Neuronal stem cell (in vitro differentiated cells): ENCODE measurements at regions not wholly inside any gene's neighbourhood (a gene's known extent, or its start where the extent isn't known, plus 50 kb on each side); places are given as distances from the start of the nearest gene placed in this dataset.

Source experiments
- DNase-seq: peaks from one replicate; pipeline ENCODE4 v3.0.0-alpha.2; 2013; ENCODE audit warnings: low spot score
- H2AFZ ChIP-seq: one replicate; pipeline ENCODE4 v1.6.1; 2013; ENCODE audit warnings: mild to moderate bottlenecking, low read length, inconsistent platforms
- H2AK5ac ChIP-seq: 2 replicates; pipeline ENCODE4 v1.6.1; 2013; ENCODE audit warnings: low read depth, mild to moderate bottlenecking, inconsistent platforms, low read length, moderate library complexity, mixed read lengths
- H2BK120ac ChIP-seq: 2 replicates; pipeline ENCODE4 v1.6.1; 2013; ENCODE audit warnings: low read depth, mild to moderate bottlenecking, inconsistent platforms, low read length, moderate library complexity, mixed read lengths
- H2BK12ac ChIP-seq: one replicate; pipeline ENCODE4 v1.6.1; 2013; ENCODE audit warnings: low read length, inconsistent platforms
- H2BK15ac ChIP-seq: 2 replicates; pipeline ENCODE4 v1.6.1; 2013; ENCODE audit warnings: mild to moderate bottlenecking, low read length, inconsistent platforms, mixed read lengths
- H2BK5ac ChIP-seq: one replicate; pipeline ENCODE4 v1.6.1; 2013; ENCODE audit warnings: inconsistent platforms, mild to moderate bottlenecking, low read length, moderate library complexity
- H3K14ac ChIP-seq: one replicate; pipeline ENCODE4 v1.6.1; 2013; ENCODE audit warnings: low read length, inconsistent platforms
- H3K18ac ChIP-seq: 2 replicates; pipeline ENCODE4 v1.6.1; 2013; ENCODE audit warnings: low read length, inconsistent platforms
- H3K23ac ChIP-seq: 2 replicates; pipeline ENCODE4 v1.6.1; 2013; ENCODE audit warnings: low read depth, mild to moderate bottlenecking, mixed read lengths, low read length, inconsistent platforms; ENCODE audit not compliant: poor library complexity
- H3K27ac ChIP-seq: replicated peaks from 3 replicates; pipeline ENCODE4 v1.5.1; 2013; ENCODE audit warnings: low read length, inconsistent platforms
- H3K27me3 ChIP-seq, 3 experiments: 2 replicates each; pipeline ENCODE4 v1.6.1; 2013; ENCODE audit warnings: low read length in 3 of 3, mild to moderate bottlenecking in 2 of 3, inconsistent platforms in 1 of 3, low read depth in 1 of 3, mixed read lengths in 1 of 3, moderate library complexity in 1 of 3; ENCODE audit not compliant: control insufficient read depth in 3 of 3, insufficient read depth in 3 of 3
- H3K36me3 ChIP-seq, 2 donors: replicated peaks in 1 of 2; 2 replicates each; pipeline ENCODE4 v1.6.1; 2013; ENCODE audit warnings: low read length in 2 of 2; ENCODE audit not compliant: control insufficient read depth in 2 of 2, insufficient read depth in 2 of 2
- H3K4ac ChIP-seq: 2 replicates; pipeline ENCODE4 v1.6.1; 2013; ENCODE audit warnings: inconsistent platforms, mild to moderate bottlenecking, low read length, moderate library complexity
- H3K4me1 ChIP-seq, 2 donors: 1 replicate in 1 of 2; 2 replicates in 1 of 2; pipeline ENCODE4 v1.6.1; 2013; ENCODE audit warnings: low read length in 2 of 2, low read depth in 1 of 2; ENCODE audit not compliant: control insufficient read depth in 2 of 2, insufficient read depth in 1 of 2
- H3K4me2 ChIP-seq: one replicate; pipeline ENCODE4 v1.6.1; 2013; ENCODE audit warnings: mild to moderate bottlenecking, low read length, inconsistent platforms; ENCODE audit not compliant: insufficient read depth, poor library complexity, severe bottlenecking
- H3K4me3 ChIP-seq, 2 donors: 2 replicates each; pipeline ENCODE4 v1.5.1; 2013; ENCODE audit warnings: low read length in 2 of 2, mild to moderate bottlenecking in 2 of 2, inconsistent platforms in 1 of 2, moderate library complexity in 1 of 2
- H3K79me1 ChIP-seq: one replicate; pipeline ENCODE4 v1.6.1; 2013; ENCODE audit warnings: low read depth, mild to moderate bottlenecking, inconsistent platforms, low read length, moderate library complexity
- H3K9ac ChIP-seq: one replicate; pipeline ENCODE4 v1.6.1; 2013; ENCODE audit warnings: mild to moderate bottlenecking, low read depth, low read length, inconsistent platforms; ENCODE audit not compliant: poor library complexity
- H3K9me3 ChIP-seq, 2 donors: replicated peaks in 1 of 2; 2 replicates each; pipeline versions ENCODE3 to v1.6.1; 2013; ENCODE audit warnings: low read length in 2 of 2, mild to moderate bottlenecking in 2 of 2, inconsistent platforms in 1 of 2, low read depth in 1 of 2, mixed read lengths in 1 of 2, moderate library complexity in 1 of 2; ENCODE audit not compliant: control insufficient read depth in 2 of 2, insufficient read depth in 1 of 2
- H4K8ac ChIP-seq: one replicate; pipeline ENCODE4 v1.6.1; 2013; ENCODE audit warnings: low read depth, mild to moderate bottlenecking, inconsistent platforms, low read length, moderate library complexity
- H4K91ac ChIP-seq: one replicate; pipeline ENCODE4 v1.6.1; 2013; ENCODE audit warnings: low read length, low read depth, mild to moderate bottlenecking, inconsistent platforms; ENCODE audit not compliant: poor library complexity
- WGBS, 2 donors: extraction: QIAGEN DNeasy Blood & Tissue Kit; methylation state at CpG; one replicate each; pipeline ENCODE4 v1.1.7; 2013; ENCODE audit warnings: missing lambda C conversion rate in 2 of 2, mixed read lengths in 1 of 2; ENCODE audit not compliant: insufficient read length in 2 of 2, insufficient replicate concordance in 1 of 2; ENCODE audit errors: extremely low coverage in 2 of 2; 5-methylcytosine and 5-hydroxymethylcytosine counted together

DNA sequence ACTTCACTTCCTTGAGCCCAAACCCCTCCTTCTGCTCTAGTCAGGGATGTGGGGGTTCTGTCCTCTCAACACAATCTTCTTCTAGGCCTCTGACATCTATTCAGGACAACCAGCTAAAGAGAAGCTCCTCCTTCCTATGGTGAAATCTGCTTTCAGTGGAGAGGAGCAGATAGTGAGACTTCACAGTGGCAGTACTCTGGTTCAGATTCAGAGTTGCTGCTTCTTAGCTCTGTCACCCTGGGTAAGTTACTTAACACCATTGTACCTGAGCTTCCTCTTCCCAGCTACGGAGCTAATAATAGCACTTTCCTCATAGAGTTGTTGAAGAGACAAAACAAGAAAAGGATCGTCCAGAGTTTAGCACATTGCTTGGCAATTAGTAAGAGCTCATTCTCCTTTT, 77.3 kb upstream of the LARP1 start:
- no peak overlapping the region for H2BK120ac ChIP-seq
- WGBS, 2 donors, result no CpG with 5 or more reads among the region's 2 CpGs
- no peaks in the 10 kb centered on the region for H3K4me1 ChIP-seq
- no peak overlapping the region for H3K27ac ChIP-seq
- H3K4ac ChIP-seq, result no peak overlapping the region
- no peaks in the 10 kb centered on the region for H3K79me1 ChIP-seq
- H2BK12ac ChIP-seq, result no peak overlapping the region
- no peak overlapping the region for H3K18ac ChIP-seq
- no peaks in the 10 kb centered on the region for H3K36me3 ChIP-seq
- DNase-seq, result no peak
- no peak overlapping the region for H3K23ac ChIP-seq
- H3K4me3 ChIP-seq, result no peak overlapping the region
- H3K9ac ChIP-seq, result no peak overlapping the region
- no peaks in the 10 kb centered on the region for H3K27me3 ChIP-seq
- no peaks in the 10 kb centered on the region for H3K9me3 ChIP-seq
- no peak overlapping the region for H3K4me2 ChIP-seq
- no peak overlapping the region for H2BK15ac ChIP-seq
- no peak overlapping the region for H2AK5ac ChIP-seq
- H4K8ac ChIP-seq, result no peak overlapping the region
- no peak overlapping the region for H2BK5ac ChIP-seq
- H4K91ac ChIP-seq, result no peak overlapping the region
- H2AFZ ChIP-seq, result no peak overlapping the region
- no peak overlapping the region for H3K14ac ChIP-seq

DNA sequence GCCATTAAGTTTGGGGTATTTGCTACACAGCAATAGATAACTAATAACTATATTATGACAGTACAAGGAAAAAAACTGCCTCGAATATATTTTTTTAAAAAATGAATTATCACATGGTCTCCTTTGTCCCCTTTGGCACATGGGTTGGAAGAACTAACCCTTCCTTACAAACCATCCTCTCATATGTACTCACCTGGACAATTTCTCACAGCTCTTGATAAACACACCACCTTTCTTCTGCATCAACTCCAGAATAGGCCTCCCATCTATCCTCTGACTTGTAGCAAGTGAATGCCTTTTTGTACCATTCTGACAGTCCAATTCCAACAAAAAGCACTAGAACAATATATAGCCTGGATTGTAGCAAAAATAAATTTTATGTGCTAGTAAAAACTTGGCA, 78.7 kb upstream of the LARP1 start:
- no peak overlapping the region for H3K18ac ChIP-seq
- H3K36me3 ChIP-seq, result no peaks in the 10 kb centered on the region
- H2BK12ac ChIP-seq, result no peak overlapping the region
- H3K27me3 ChIP-seq, result no peaks in the 10 kb centered on the region
- H3K9me3 ChIP-seq, result no peaks in the 10 kb centered on the region
- H3K4me3 ChIP-seq, result no peak overlapping the region
- H2AFZ ChIP-seq, result no peak overlapping the region
- H3K4me1 ChIP-seq, result no peaks in the 10 kb centered on the region
- no peak overlapping the region for H3K23ac ChIP-seq
- H4K91ac ChIP-seq, result no peak overlapping the region
- no peak overlapping the region for H3K4me2 ChIP-seq
- no peak overlapping the region for H4K8ac ChIP-seq
- no peak overlapping the region for H2BK120ac ChIP-seq
- no peak overlapping the region for H3K9ac ChIP-seq
- H2AK5ac ChIP-seq, result no peak overlapping the region
- DNase-seq, result no peak
- H3K4ac ChIP-seq, result no peak overlapping the region
- H3K27ac ChIP-seq, result no peak overlapping the region
- no CpG with 5 or more reads among the region's 1 CpG for WGBS, 2 donors
- H3K14ac ChIP-seq, result no peak overlapping the region
- H3K79me1 ChIP-seq, result no peaks in the 10 kb centered on the region
- H2BK15ac ChIP-seq, result no peak overlapping the region
- no peak overlapping the region for H2BK5ac ChIP-seq

DNA sequence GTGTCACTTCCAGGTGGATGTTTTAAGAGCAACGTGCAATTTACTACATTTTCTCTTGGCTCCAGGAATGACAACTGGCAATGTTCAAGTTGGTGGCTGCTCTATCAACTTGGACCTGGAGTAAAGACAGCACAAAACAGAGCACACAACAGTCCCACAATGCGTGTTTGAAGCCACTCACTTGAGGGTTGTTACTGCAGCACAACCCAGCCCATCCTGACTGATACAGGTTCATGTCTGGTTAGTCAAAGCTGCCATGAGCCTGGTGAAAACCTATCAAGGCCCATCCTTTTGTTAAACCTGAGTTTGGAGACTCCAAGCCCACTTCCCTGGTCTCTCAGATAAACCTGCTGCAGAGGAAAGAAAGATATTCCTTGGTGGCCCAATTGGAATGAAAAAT, 81.1 kb upstream of the LARP1 start:
- Histone ChIP-seq H3K4me1 (no peaks in the 10 kb centered on the region), H2BK12ac (no peak overlapping the region), H3K4me2 (no peak overlapping the region), H2AK5ac (no peak overlapping the region), H4K8ac (no peak overlapping the region), H2BK15ac (no peak overlapping the region), H3K27ac (no peak overlapping the region), H3K9me3 (no peaks in the 10 kb centered on the region), H2AFZ (no peak overlapping the region), H3K4ac (no peak overlapping the region), H3K18ac (no peak overlapping the region), H2BK120ac (no peak overlapping the region), H3K9ac (no peak overlapping the region), H3K36me3 (no peaks in the 10 kb centered on the region), H3K14ac (no peak overlapping the region), H3K23ac (no peak overlapping the region), H3K4me3 (no peak overlapping the region), H4K91ac (no peak overlapping the region), H3K27me3 (no peaks in the 10 kb centered on the region), H2BK5ac (no peak overlapping the region), H3K79me1 (no peaks in the 10 kb centered on the region)
- no CpG with 5 or more reads among the region's 2 CpGs for WGBS, 2 donors
- DNase-seq, result no peak

DNA sequence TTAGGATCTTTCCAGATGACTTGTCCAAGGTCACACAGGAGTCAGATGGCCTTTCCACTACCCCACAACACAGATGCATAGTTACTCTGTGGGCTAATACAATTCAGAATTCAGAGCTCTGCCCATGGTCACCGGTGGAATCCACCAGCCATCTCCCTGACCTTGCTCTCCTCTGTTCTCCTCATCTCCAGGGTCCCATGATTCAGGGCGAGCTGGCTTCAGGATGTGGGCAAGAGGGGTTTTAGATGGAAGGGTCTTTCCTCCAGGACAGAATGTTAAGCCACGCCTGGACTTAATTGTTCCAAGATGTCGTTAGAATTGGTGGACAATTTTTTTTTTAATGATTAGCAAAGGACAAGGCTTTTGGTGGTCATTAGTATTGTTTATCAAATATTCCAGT, 81.7 kb upstream of the LARP1 start:
- H3K27ac ChIP-seq, result no peak overlapping the region
- H3K4me2 ChIP-seq, result no peak overlapping the region
- H3K27me3 ChIP-seq, result no peaks in the 10 kb centered on the region
- no peak overlapping the region for H3K4ac ChIP-seq
- no peak overlapping the region for H2BK120ac ChIP-seq
- no peaks in the 10 kb centered on the region for H3K4me1 ChIP-seq
- H3K9me3 ChIP-seq, result peaks cover 0 to 2% of the 10 kb centered on the region in 2 donors
- H4K8ac ChIP-seq, result no peak overlapping the region
- H3K14ac ChIP-seq, result no peak overlapping the region
- no peaks in the 10 kb centered on the region for H3K36me3 ChIP-seq
- H2BK12ac ChIP-seq, result no peak overlapping the region
- no peak overlapping the region for H3K4me3 ChIP-seq
- no peak overlapping the region for H3K9ac ChIP-seq
- no peak overlapping the region for H3K18ac ChIP-seq
- no peak overlapping the region for H2AK5ac ChIP-seq
- DNase-seq, result no peak
- H3K79me1 ChIP-seq, result no peaks in the 10 kb centered on the region
- no peak overlapping the region for H3K23ac ChIP-seq
- WGBS, 2 donors, result no CpG with 5 or more reads among the region's 4 CpGs
- H2BK15ac ChIP-seq, result no peak overlapping the region
- H2BK5ac ChIP-seq, result no peak overlapping the region
- no peak overlapping the region for H4K91ac ChIP-seq
- no peak overlapping the region for H2AFZ ChIP-seq
